ENCODE measurements at regions not wholly inside any gene's neighbourhood (a gene's known extent, or its start where the extent isn't known, plus 50 kb on each side); places are given as distances from the start of the nearest gene placed in this dataset.

- Histone ChIP-seq H3K9me3 (ENCODE audit: control extremely low read depth in 1 of 5, control insufficient read depth in 4 of 5, insufficient read depth in 2 of 5, low read depth in 1 of 5, low read length in 4 of 5) (no peaks in the 10 kb centered on the region), H3K4me1 (ENCODE audit: control extremely low read depth in 1 of 4, control insufficient read depth in 4 of 4, insufficient read depth in 4 of 4, low read length in 3 of 4) (no peaks in the 10 kb centered on the region), H3K27me3 (replicated peaks in 2 of 5; ENCODE audit: control insufficient read depth in 4 of 5, insufficient read depth in 5 of 5, low read length in 4 of 5) (no peaks in the 10 kb centered on the region), H3K36me3 (ENCODE audit: control insufficient read depth in 4 of 4, insufficient read depth in 4 of 4, low read length in 3 of 4) (no peaks in the 10 kb centered on the region), H3K27ac (ENCODE audit: insufficient read depth in 1 of 2, low read depth in 1 of 2, low read length in 2 of 2, poor library complexity in 1 of 2, severe bottlenecking in 2 of 2) (no peak overlapping the region), H3K4me3 (ENCODE audit: control insufficient read depth in 1 of 7, extremely low read depth in 1 of 7, insufficient read depth in 4 of 7, low read depth in 2 of 7, low read length in 6 of 7) (peak overlapping the region in 1 of 7 experiments; percentile 34)
- WGBS (ENCODE audit: insufficient coverage) = 16% methylated on average over 5 of the region's 7 CpGs
- peak; percentile 67 to 83 (median 81) for DNase-seq
- CTCF ChIA-PET = interaction anchor here (0.6 to 5.1 kb wide), 23 partner anchors 8 to 851 kb away, joined by 3 to 56 read pairs (median 4); no protein-coding TSS in a partner anchor
- POLR2A ChIA-PET = no interaction called here
Observed at GRCh38 chr4:54971474-54971950, 153.9 kb downstream of the KDR start.

- no peak overlapping the region for H3K27ac ChIP-seq (ENCODE audit: insufficient read depth in 1 of 2, low read depth in 1 of 2, low read length in 2 of 2, poor library complexity in 1 of 2, severe bottlenecking in 2 of 2)
- no peaks in the 10 kb centered on the region for H3K27me3 ChIP-seq (replicated peaks in 2 of 5; ENCODE audit: control insufficient read depth in 4 of 5, insufficient read depth in 5 of 5, low read length in 4 of 5)
- ChIA-PET CTCF (interaction anchor here (0.9 to 1.2 kb wide), 2 partner anchors 16 to 18 kb away, joined by 3 to 4 read pairs; no protein-coding TSS in a partner anchor), POLR2A (no interaction called here)
- peaks cover 0 to 3% (median 0%) of the 10 kb centered on the region in 5 experiments for H3K9me3 ChIP-seq (ENCODE audit: control extremely low read depth in 1 of 5, control insufficient read depth in 4 of 5, insufficient read depth in 2 of 5, low read depth in 1 of 5, low read length in 4 of 5)
- WGBS (ENCODE audit: insufficient coverage) = 80% methylated on average over 1 of the region's 3 CpGs
- DNase-seq = no peak
- no peaks in the 10 kb centered on the region for H3K36me3 ChIP-seq (ENCODE audit: control insufficient read depth in 4 of 4, insufficient read depth in 4 of 4, low read length in 3 of 4)
- H3K4me1 ChIP-seq (ENCODE audit: control extremely low read depth in 1 of 4, control insufficient read depth in 4 of 4, insufficient read depth in 4 of 4, low read length in 3 of 4) = peaks cover 0 to 6% (median 1%) of the 10 kb centered on the region in 4 experiments
- H3K4me3 ChIP-seq (ENCODE audit: control insufficient read depth in 1 of 7, extremely low read depth in 1 of 7, insufficient read depth in 4 of 7, low read depth in 2 of 7, low read length in 6 of 7) = no peak overlapping the region
Observed at GRCh38 chr4:54967289-54967688, 158.1 kb downstream of the KDR start.

GRCh38 chr4:54961357-54961975 lies 163.9 kb downstream of the KDR start:
- Histone ChIP-seq H3K4me1 (ENCODE audit: control extremely low read depth in 1 of 4, control insufficient read depth in 4 of 4, insufficient read depth in 4 of 4, low read length in 3 of 4) (peaks cover 0 to 8% (median 6%) of the 10 kb centered on the region in 4 experiments), H3K27ac (ENCODE audit: insufficient read depth in 1 of 2, low read depth in 1 of 2, low read length in 2 of 2, poor library complexity in 1 of 2, severe bottlenecking in 2 of 2) (no peak overlapping the region), H3K9me3 (ENCODE audit: control extremely low read depth in 1 of 5, control insufficient read depth in 4 of 5, insufficient read depth in 2 of 5, low read depth in 1 of 5, low read length in 4 of 5) (peaks cover 0 to 3% (median 0%) of the 10 kb centered on the region in 5 experiments), H3K36me3 (ENCODE audit: control insufficient read depth in 4 of 4, insufficient read depth in 4 of 4, low read length in 3 of 4) (no peaks in the 10 kb centered on the region), H3K4me3 (ENCODE audit: control insufficient read depth in 1 of 7, extremely low read depth in 1 of 7, insufficient read depth in 4 of 7, low read depth in 2 of 7, low read length in 6 of 7) (no peak overlapping the region), H3K27me3 (replicated peaks in 2 of 5; ENCODE audit: control insufficient read depth in 4 of 5, insufficient read depth in 5 of 5, low read length in 4 of 5) (no peaks in the 10 kb centered on the region)
- DNase-seq = peak; percentile 35 to 63 (median 53)
- CTCF ChIA-PET = interaction anchor here (0.7 to 7.2 kb wide), 16 partner anchors 9 to 646 kb away, joined by 3 to 86 read pairs (median 4); partner anchors contain the start of gene KIT
- POLR2A ChIA-PET = no interaction called here
- no CpG with 5 or more reads among the region's 1 CpG for WGBS (ENCODE audit: insufficient coverage)

DNA sequence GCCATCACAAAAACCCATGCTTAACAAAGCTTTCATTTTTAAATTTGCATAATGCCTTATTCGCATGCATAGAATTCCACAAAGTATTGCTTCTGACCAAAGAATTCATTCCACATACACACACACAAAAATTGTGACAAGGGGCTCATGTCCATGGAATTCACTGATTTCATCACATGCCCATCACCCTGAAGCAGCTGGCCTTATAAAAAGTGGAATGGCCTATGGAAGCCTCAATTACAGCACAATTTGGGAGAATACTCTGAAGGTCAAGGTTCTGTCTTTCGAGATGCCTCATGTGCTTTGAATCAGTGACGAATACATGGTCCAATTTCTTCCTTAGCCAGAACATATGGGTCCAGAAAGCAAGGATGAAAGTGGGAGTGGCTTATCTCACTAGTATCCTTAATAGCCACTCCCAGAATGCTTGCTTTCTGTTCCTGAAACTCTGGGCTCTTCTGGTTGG lies 165.7 kb downstream of the KDR start:
- Histone ChIP-seq H3K36me3 (ENCODE audit: control insufficient read depth in 4 of 4, insufficient read depth in 4 of 4, low read length in 3 of 4) (no peaks in the 10 kb centered on the region), H3K27me3 (replicated peaks in 2 of 5; ENCODE audit: control insufficient read depth in 4 of 5, insufficient read depth in 5 of 5, low read length in 4 of 5) (no peaks in the 10 kb centered on the region), H3K4me1 (ENCODE audit: control extremely low read depth in 1 of 4, control insufficient read depth in 4 of 4, insufficient read depth in 4 of 4, low read length in 3 of 4) (peaks cover 0 to 8% (median 6%) of the 10 kb centered on the region in 4 experiments), H3K9me3 (ENCODE audit: control extremely low read depth in 1 of 5, control insufficient read depth in 4 of 5, insufficient read depth in 2 of 5, low read depth in 1 of 5, low read length in 4 of 5) (no peaks in the 10 kb centered on the region), H3K27ac (ENCODE audit: insufficient read depth in 1 of 2, low read depth in 1 of 2, low read length in 2 of 2, poor library complexity in 1 of 2, severe bottlenecking in 2 of 2) (no peak overlapping the region), H3K4me3 (ENCODE audit: control insufficient read depth in 1 of 7, extremely low read depth in 1 of 7, insufficient read depth in 4 of 7, low read depth in 2 of 7, low read length in 6 of 7) (no peak overlapping the region)
- 100% methylated on average over 1 of the region's 3 CpGs for WGBS (ENCODE audit: insufficient coverage)
- ChIA-PET CTCF (interaction anchor here (1.6 to 7.2 kb wide), 6 partner anchors 8 to 641 kb away, joined by 4 to 86 read pairs (median 16); no protein-coding TSS in a partner anchor), POLR2A (no interaction called here)
- no peak for DNase-seq

DNA sequence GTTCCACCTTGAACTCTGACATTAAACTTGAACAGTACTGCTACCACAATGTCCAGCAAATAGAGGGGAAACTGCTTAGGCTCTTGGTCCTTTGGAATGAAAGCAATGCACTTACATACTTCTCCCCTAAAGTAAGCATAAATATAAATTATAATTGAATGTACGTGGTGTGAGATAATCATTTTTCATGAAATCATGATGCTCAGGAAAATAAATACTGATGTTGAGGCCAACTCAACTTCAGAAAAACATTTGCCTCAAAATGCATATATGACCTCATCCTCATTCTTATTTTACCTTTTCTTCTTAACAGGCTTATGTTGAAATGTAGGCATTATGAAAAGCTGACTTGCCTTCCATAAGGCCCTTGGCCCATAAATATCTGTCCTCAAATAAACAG lies 166.3 kb downstream of the KDR start:
- no CpG with 5 or more reads among the region's 1 CpG for WGBS (ENCODE audit: insufficient coverage)
- no peaks in the 10 kb centered on the region for H3K27me3 ChIP-seq (replicated peaks in 2 of 5; ENCODE audit: control insufficient read depth in 4 of 5, insufficient read depth in 5 of 5, low read length in 4 of 5)
- no peak overlapping the region for H3K4me3 ChIP-seq (ENCODE audit: control insufficient read depth in 1 of 7, extremely low read depth in 1 of 7, insufficient read depth in 4 of 7, low read depth in 2 of 7, low read length in 6 of 7)
- H3K4me1 ChIP-seq (ENCODE audit: control extremely low read depth in 1 of 4, control insufficient read depth in 4 of 4, insufficient read depth in 4 of 4, low read length in 3 of 4) = peaks cover 0 to 8% (median 6%) of the 10 kb centered on the region in 4 experiments
- no peak for DNase-seq
- CTCF ChIA-PET = interaction anchor here (1.6 to 7.2 kb wide), 4 partner anchors 12 to 640 kb away, joined by 5 to 86 read pairs (median 16); no protein-coding TSS in a partner anchor
- no peaks in the 10 kb centered on the region for H3K9me3 ChIP-seq (ENCODE audit: control extremely low read depth in 1 of 5, control insufficient read depth in 4 of 5, insufficient read depth in 2 of 5, low read depth in 1 of 5, low read length in 4 of 5)
- no peaks in the 10 kb centered on the region for H3K36me3 ChIP-seq (ENCODE audit: control insufficient read depth in 4 of 4, insufficient read depth in 4 of 4, low read length in 3 of 4)
- POLR2A ChIA-PET = no interaction called here
- no peak overlapping the region for H3K27ac ChIP-seq (ENCODE audit: insufficient read depth in 1 of 2, low read depth in 1 of 2, low read length in 2 of 2, poor library complexity in 1 of 2, severe bottlenecking in 2 of 2)

GRCh38 chr4:54958236-54958635 lies 167.2 kb downstream of the KDR start:
- POLR2A ChIA-PET = no interaction called here
- no peaks in the 10 kb centered on the region for H3K36me3 ChIP-seq (ENCODE audit: control insufficient read depth in 4 of 4, insufficient read depth in 4 of 4, low read length in 3 of 4)
- H3K9me3 ChIP-seq (ENCODE audit: control extremely low read depth in 1 of 5, control insufficient read depth in 4 of 5, insufficient read depth in 2 of 5, low read depth in 1 of 5, low read length in 4 of 5) = no peaks in the 10 kb centered on the region
- WGBS (ENCODE audit: insufficient coverage) = 96% methylated on average over 6 of the region's 6 CpGs
- peaks cover 0 to 8% (median 5%) of the 10 kb centered on the region in 4 experiments for H3K4me1 ChIP-seq (ENCODE audit: control extremely low read depth in 1 of 4, control insufficient read depth in 4 of 4, insufficient read depth in 4 of 4, low read length in 3 of 4)
- no peaks in the 10 kb centered on the region for H3K27me3 ChIP-seq (replicated peaks in 2 of 5; ENCODE audit: control insufficient read depth in 4 of 5, insufficient read depth in 5 of 5, low read length in 4 of 5)
- no peak overlapping the region for H3K4me3 ChIP-seq (ENCODE audit: control insufficient read depth in 1 of 7, extremely low read depth in 1 of 7, insufficient read depth in 4 of 7, low read depth in 2 of 7, low read length in 6 of 7)
- peak in 1 of 3 donors; percentile 15 for DNase-seq
- H3K27ac ChIP-seq (ENCODE audit: insufficient read depth in 1 of 2, low read depth in 1 of 2, low read length in 2 of 2, poor library complexity in 1 of 2, severe bottlenecking in 2 of 2) = no peak overlapping the region
- CTCF ChIA-PET = interaction anchor here (7.2 kb wide), 1 partner anchor 12 kb away, joined by 86 read pairs; no protein-coding TSS in a partner anchor
